IMR-90 (cell line): ENCODE measurements at regions not wholly inside any gene's neighbourhood (a gene's known extent, or its start where the extent isn't known, plus 50 kb on each side); places are given as distances from the start of the nearest gene placed in this dataset.

ENCODE experiments used
- BHLHE40 ChIP-seq: fragments of 150-350 bp; IDR thresholded peaks from 2 replicates; pipeline ENCODE4 v1.6.1; 2016; ENCODE audit warnings: mild to moderate bottlenecking, low read depth, low read length
- CEBPB ChIP-seq: IDR thresholded peaks from 2 replicates; pipeline ENCODE4 v1.6.1; 2012; ENCODE audit warnings: low read depth, low read length, improper control_type of control experiment
- CHD1 ChIP-seq: IDR thresholded peaks from 2 replicates; pipeline ENCODE4 v1.6.1; 2012; ENCODE audit warnings: low read depth, low read length, improper control_type of control experiment
- CTCF ChIP-seq: conservative IDR thresholded peaks from 2 replicates; pipeline ENCODE4 v1.5.1; 2012; ENCODE audit warnings: mild to moderate bottlenecking, low read depth, low read length, improper control_type of control experiment
- FOS ChIP-seq: fragments of 150-350 bp; IDR thresholded peaks from 2 replicates; pipeline ENCODE4 v1.6.1; 2016; ENCODE audit warnings: low read depth, low read length
- POLR2A ChIP-seq: IDR thresholded peaks from 2 replicates; pipeline ENCODE4 v1.6.1; 2012; ENCODE audit warnings: mild to moderate bottlenecking, low read depth, low read length
- RAD21 ChIP-seq: IDR thresholded peaks from 2 replicates; pipeline ENCODE4 v1.6.1; 2012; ENCODE audit warnings: low read length, improper control_type of control experiment
- RCOR1 ChIP-seq: IDR thresholded peaks from 2 replicates; pipeline ENCODE4 v1.6.1; 2012; ENCODE audit warnings: mild to moderate bottlenecking, low read length, improper control_type of control experiment; ENCODE audit not compliant: insufficient replicate concordance
- RFX5 ChIP-seq: IDR thresholded peaks from 2 replicates; pipeline ENCODE4 v1.8.0; 2012; ENCODE audit warnings: low read depth, mild to moderate bottlenecking, low read length, moderate library complexity
- TF ChIP-seq, protein P1 (sequence below): fragments of 150-350 bp; IDR thresholded peaks from 2 replicates; pipeline ENCODE4 v1.6.1; 2017; ENCODE audit warnings: mild to moderate bottlenecking, antibody characterized with exemption, low read length, low read depth

GRCh38 chr5:44987026-44987425, 178.3 kb downstream of the MRPS30 start:
- TF ChIP-seq BHLHE40 (no peak), POLR2A (no peak), CTCF (no peak), CEBPB (no peak), RAD21 (no peak), RCOR1 (no peak), CHD1 (no peak), FOS (no peak), RFX5 (no peak)
- TF ChIP-seq, protein P1, sequence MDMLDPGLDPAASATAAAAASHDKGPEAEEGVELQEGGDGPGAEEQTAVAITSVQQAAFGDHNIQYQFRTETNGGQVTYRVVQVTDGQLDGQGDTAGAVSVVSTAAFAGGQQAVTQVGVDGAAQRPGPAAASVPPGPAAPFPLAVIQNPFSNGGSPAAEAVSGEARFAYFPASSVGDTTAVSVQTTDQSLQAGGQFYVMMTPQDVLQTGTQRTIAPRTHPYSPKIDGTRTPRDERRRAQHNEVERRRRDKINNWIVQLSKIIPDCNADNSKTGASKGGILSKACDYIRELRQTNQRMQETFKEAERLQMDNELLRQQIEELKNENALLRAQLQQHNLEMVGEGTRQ: no peak
